D721Med (cell line): ENCODE measurements at regions not wholly inside any gene's neighbourhood (a gene's known extent, or its start where the extent isn't known, plus 50 kb on each side); places are given as distances from the start of the nearest gene placed in this dataset.
"Not testable (repeated sequence)": the region's sequence is repeated elsewhere in the genome, so short reads cannot be mapped to it uniquely, and the experiment has no call there.

Experiments used
- DNase-seq: peaks from one replicate; pipeline ENCODE4 v3.0.0; 2011; ENCODE audit warnings: low spot score; ENCODE audit not compliant: insufficient read length
- FAIRE-seq: peaks from 2 replicates; lab custom pipeline; 2011; peaks lifted over from hg19 to GRCh38; lab: Jason Lieb, UNC
- CTCF ChIP-seq: IDR thresholded peaks from 2 replicates; pipeline ENCODE4 v1.5.1; 2012; ENCODE audit warnings: mild to moderate bottlenecking, control low read depth; ENCODE audit not compliant: insufficient read depth; ENCODE audit errors: missing control alignments

GRCh38 chr2:21891191-21891590 lies 767.4 kb downstream of the TDRD15 start:
- FAIRE-seq (no peak), DNase-seq (no peak)
- TF ChIP-seq CTCF: no peak

GRCh38 chr2:21892140-21892539 lies 768.4 kb downstream of the TDRD15 start:
- no peak for TF ChIP-seq CTCF
- DNase-seq (no peak), FAIRE-seq (no peak)

- no peak for TF ChIP-seq CTCF
- no peak for DNase-seq
- no peak for FAIRE-seq
These were observed 771.4 kb downstream of the TDRD15 start for GRCh38 chr2:21895200-21895599.

- FAIRE-seq: not testable (repeated sequence)
These were observed 785.1 kb downstream of the TDRD15 start for GRCh38 chr2:21908712-21909380.

GRCh38 chr2:21910832-21911507 lies 787.2 kb downstream of the TDRD15 start:
- TF ChIP-seq CTCF: no peak
- no peak for DNase-seq
- FAIRE-seq: no peak

More at GRCh38 chr2:21908712-21909380, 785.1 kb downstream of the TDRD15 start:
- DNase-seq: not testable (repeated sequence)

- FAIRE-seq (no peak), DNase-seq (no peak)
- no peak for TF ChIP-seq CTCF
These were observed 788.6 kb downstream of the TDRD15 start for GRCh38 chr2:21912405-21912804.

GRCh38 chr2:21915201-21915600 lies 791.4 kb downstream of the TDRD15 start:
- FAIRE-seq (no peak), DNase-seq (no peak)
- no peak for TF ChIP-seq CTCF
